ENCODE measurements at regions not wholly inside any gene's neighbourhood (a gene's known extent, or its start where the extent isn't known, plus 50 kb on each side); places are given as distances from the start of the nearest gene placed in this dataset.

DNA sequence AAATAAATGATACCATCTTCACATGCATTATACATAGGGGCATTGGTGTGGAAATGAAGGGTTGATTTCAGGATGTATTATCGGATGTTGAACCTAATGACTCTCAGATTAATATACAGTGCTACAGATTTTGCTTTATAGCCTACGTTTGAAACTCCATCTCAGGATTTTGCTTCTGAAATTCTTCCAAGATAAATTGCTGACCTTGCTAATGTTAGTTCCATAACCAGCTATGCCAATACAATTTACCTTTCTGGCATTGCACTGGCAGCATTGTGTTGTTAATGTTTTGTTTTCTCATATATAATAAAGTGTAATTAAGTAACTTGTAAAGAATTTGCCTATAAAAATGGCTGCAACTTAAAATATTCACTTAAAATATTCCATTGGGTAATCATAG lies 350.1 kb downstream of the CHRM3 start:
- Histone ChIP-seq H3K4me1 (ENCODE audit: insufficient read depth, low read length) (no peaks in the 10 kb centered on the region), H3F3A (ENCODE audit: low read length, unreplicated experiment) (no peaks in the 10 kb centered on the region), H3K4me3 (ENCODE audit: low read length) (no peak overlapping the region), H4K20me1 (ENCODE audit: low read length) (no peaks in the 10 kb centered on the region), H3K79me2 (ENCODE audit: low read length) (no peaks in the 10 kb centered on the region), H3K9ac (ENCODE audit: low read length) (no peak overlapping the region), H3K9me3 (ENCODE audit: low read length) (no peaks in the 10 kb centered on the region), H3K27ac (ENCODE audit: low read length) (no peak overlapping the region), H3K27me3 (ENCODE audit: low read length) (no peaks in the 10 kb centered on the region), H2AFZ (ENCODE audit: low read length) (no peak overlapping the region), H3K9me2 (replicated peaks; ENCODE audit: low read length) (no peaks in the 10 kb centered on the region), H3K36me3 (ENCODE audit: low read depth, low read length) (no peaks in the 10 kb centered on the region), H3K4me2 (ENCODE audit: low read length) (no peak overlapping the region)
- CTCF ChIA-PET = no interaction called here
- no peak for TF ChIP-seq EZH2phosphoT487 (IDR thresholded peaks at IDR 0.05; ENCODE audit: borderline replicate concordance, low read length)
- TF ChIP-seq, protein P1, sequence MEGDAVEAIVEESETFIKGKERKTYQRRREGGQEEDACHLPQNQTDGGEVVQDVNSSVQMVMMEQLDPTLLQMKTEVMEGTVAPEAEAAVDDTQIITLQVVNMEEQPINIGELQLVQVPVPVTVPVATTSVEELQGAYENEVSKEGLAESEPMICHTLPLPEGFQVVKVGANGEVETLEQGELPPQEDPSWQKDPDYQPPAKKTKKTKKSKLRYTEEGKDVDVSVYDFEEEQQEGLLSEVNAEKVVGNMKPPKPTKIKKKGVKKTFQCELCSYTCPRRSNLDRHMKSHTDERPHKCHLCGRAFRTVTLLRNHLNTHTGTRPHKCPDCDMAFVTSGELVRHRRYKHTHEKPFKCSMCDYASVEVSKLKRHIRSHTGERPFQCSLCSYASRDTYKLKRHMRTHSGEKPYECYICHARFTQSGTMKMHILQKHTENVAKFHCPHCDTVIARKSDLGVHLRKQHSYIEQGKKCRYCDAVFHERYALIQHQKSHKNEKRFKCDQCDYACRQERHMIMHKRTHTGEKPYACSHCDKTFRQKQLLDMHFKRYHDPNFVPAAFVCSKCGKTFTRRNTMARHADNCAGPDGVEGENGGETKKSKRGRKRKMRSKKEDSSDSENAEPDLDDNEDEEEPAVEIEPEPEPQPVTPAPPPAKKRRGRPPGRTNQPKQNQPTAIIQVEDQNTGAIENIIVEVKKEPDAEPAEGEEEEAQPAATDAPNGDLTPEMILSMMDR (conservative IDR thresholded peaks at IDR 0.05; ENCODE audit: low read depth, low read length) = no peak
- no peak for TF ChIP-seq EZH2 (IDR thresholded peaks at IDR 0.05; ENCODE audit: low read length, unreplicated experiment)
- ATAC-seq = no peak
- DNase-seq = no peak
- no TSS peak for BruUV-seq (replicated peaks)
- POLR2A ChIA-PET (ENCODE audit: unreplicated experiment) = no interaction called here
- intact Hi-C loops (cut with micrococcal nuclease) = no loop called here

DNA sequence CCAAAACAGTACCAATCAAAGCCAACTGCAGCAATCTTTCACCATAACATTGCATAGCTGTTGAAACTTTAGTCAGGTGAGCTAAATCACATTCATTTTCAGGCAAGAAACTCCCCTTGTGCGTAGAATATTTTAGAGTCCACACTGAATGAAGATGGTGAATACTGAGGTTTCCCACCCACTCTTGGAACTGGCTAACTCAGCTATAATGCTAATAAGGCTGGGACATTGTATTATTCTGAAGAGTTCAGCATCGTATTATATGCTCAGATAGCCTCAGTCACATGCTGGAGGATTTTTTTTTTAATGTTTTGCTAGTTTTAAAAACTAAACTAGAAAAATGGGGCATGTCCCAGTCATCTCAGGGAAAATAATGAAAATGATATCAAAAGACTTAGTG lies 352.3 kb upstream of the FMN2 start:
- H3K4me3 ChIP-seq (ENCODE audit: low read length) = no peak overlapping the region
- no peaks in the 10 kb centered on the region for H3K36me3 ChIP-seq (ENCODE audit: low read depth, low read length)
- no peaks in the 10 kb centered on the region for H3K4me1 ChIP-seq (ENCODE audit: insufficient read depth, low read length)
- TF ChIP-seq EZH2 (IDR thresholded peaks at IDR 0.05; ENCODE audit: low read length, unreplicated experiment) (no peak), EZH2phosphoT487 (IDR thresholded peaks at IDR 0.05; ENCODE audit: borderline replicate concordance, low read length) (no peak)
- TF ChIP-seq, protein P1 (conservative IDR thresholded peaks at IDR 0.05; ENCODE audit: low read depth, low read length) = no peak
- H4K20me1 ChIP-seq (ENCODE audit: low read length) = no peaks in the 10 kb centered on the region
- no peak overlapping the region for H3K27ac ChIP-seq (ENCODE audit: low read length)
- ATAC-seq (no peak), DNase-seq (no peak)
- H3K9ac ChIP-seq (ENCODE audit: low read length) = no peak overlapping the region
- BruUV-seq (replicated peaks) = no TSS peak
- no peaks in the 10 kb centered on the region for H3K9me2 ChIP-seq (replicated peaks; ENCODE audit: low read length)
- no peak overlapping the region for H2AFZ ChIP-seq (ENCODE audit: low read length)
- H3K4me2 ChIP-seq (ENCODE audit: low read length) = no peak overlapping the region
- H3F3A ChIP-seq (ENCODE audit: low read length, unreplicated experiment) = no peaks in the 10 kb centered on the region
- intact Hi-C loops (cut with micrococcal nuclease) = no loop called here
- no peaks in the 10 kb centered on the region for H3K79me2 ChIP-seq (ENCODE audit: low read length)
- CTCF ChIA-PET = interaction anchor here (0.5 kb wide), 1 partner anchor 266 kb away, joined by 3 read pairs; no protein-coding TSS in a partner anchor
- POLR2A ChIA-PET (ENCODE audit: unreplicated experiment) = no interaction called here
- no peaks in the 10 kb centered on the region for H3K27me3 ChIP-seq (ENCODE audit: low read length)
- no peaks in the 10 kb centered on the region for H3K9me3 ChIP-seq (ENCODE audit: low read length)

DNA sequence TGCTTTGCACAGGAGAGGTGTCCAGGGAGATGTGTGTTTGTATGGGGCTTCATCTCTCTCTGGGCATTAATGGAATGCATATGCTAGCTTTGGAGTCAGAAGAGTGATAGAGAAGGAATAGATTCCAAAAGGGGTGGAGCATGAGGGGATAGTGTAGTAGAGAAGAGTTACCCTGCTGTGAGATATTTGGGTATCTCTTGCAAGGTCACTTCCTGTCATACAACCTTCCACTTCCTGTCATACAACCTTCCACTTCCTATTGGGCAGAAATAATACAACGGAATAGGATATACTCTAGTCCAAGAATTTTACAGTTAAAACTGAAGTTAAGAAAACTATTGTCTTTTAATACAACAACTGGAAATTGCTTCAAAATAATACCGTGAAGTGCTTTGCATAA lies 351.8 kb upstream of the FMN2 start:
- H3K4me1 ChIP-seq (ENCODE audit: insufficient read depth, low read length) = no peaks in the 10 kb centered on the region
- H4K20me1 ChIP-seq (ENCODE audit: low read length) = no peaks in the 10 kb centered on the region
- no peaks in the 10 kb centered on the region for H3K27me3 ChIP-seq (ENCODE audit: low read length)
- H3K4me3 ChIP-seq (ENCODE audit: low read length) = no peak overlapping the region
- no peak overlapping the region for H2AFZ ChIP-seq (ENCODE audit: low read length)
- H3K79me2 ChIP-seq (ENCODE audit: low read length) = no peaks in the 10 kb centered on the region
- ChIA-PET CTCF (interaction anchor here (0.5 kb wide), 1 partner anchor 265 kb away, joined by 3 read pairs; no protein-coding TSS in a partner anchor), POLR2A (ENCODE audit: unreplicated experiment) (no interaction called here)
- no peak overlapping the region for H3K9ac ChIP-seq (ENCODE audit: low read length)
- TF ChIP-seq, protein P1 (conservative IDR thresholded peaks at IDR 0.05; ENCODE audit: low read depth, low read length) = no peak
- TF ChIP-seq EZH2 (IDR thresholded peaks at IDR 0.05; ENCODE audit: low read length, unreplicated experiment) (no peak), EZH2phosphoT487 (IDR thresholded peaks at IDR 0.05; ENCODE audit: borderline replicate concordance, low read length) (no peak)
- no peak overlapping the region for H3K27ac ChIP-seq (ENCODE audit: low read length)
- intact Hi-C loops (cut with micrococcal nuclease) = no loop called here
- no peaks in the 10 kb centered on the region for H3K9me2 ChIP-seq (replicated peaks; ENCODE audit: low read length)
- H3K4me2 ChIP-seq (ENCODE audit: low read length) = no peak overlapping the region
- H3K36me3 ChIP-seq (ENCODE audit: low read depth, low read length) = no peaks in the 10 kb centered on the region
- H3F3A ChIP-seq (ENCODE audit: low read length, unreplicated experiment) = no peaks in the 10 kb centered on the region
- H3K9me3 ChIP-seq (ENCODE audit: low read length) = no peaks in the 10 kb centered on the region
- DNase-seq (no peak), ATAC-seq (no peak)
- BruUV-seq (replicated peaks) = no TSS peak

Measured in PC-3 (cell line).